RKO (cell line): ENCODE measurements at regions not wholly inside any gene's neighbourhood (a gene's known extent, or its start where the extent isn't known, plus 50 kb on each side); places are given as distances from the start of the nearest gene placed in this dataset.

ENCODE experiments used
- DNase-seq: peaks from one replicate; pipeline ENCODE4 v3.0.0-alpha.2; 2016; ENCODE audit warnings: low spot score

DNA sequence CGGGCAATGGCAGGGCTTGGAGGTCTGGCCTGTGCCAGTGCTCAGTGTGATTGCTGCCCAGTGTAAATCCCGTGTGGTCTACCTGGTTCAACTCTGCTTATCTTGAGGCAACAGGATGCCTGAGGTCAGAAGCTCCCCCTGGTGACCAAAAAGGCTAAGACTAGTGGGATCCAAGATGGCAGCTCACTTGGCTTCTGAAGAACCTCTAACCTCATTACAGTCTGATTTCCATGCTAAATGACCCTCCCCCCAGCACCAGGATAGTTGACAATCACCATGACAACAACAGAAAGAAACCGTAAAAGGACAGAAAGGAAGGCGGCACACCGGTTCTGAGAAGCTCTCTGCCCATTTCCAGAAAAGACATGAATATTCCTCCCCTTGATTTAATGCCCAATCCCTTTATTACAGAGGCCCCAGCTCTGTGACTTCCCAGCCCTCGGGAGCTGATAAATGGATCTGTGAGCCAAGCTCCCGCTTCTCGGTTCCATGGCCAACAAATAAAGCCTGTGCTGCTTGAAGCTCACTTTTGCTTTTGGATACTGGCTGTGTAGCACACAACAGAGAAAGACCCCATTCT, 398.4 kb downstream of the CTTN start:
- no peak for DNase-seq

DNA sequence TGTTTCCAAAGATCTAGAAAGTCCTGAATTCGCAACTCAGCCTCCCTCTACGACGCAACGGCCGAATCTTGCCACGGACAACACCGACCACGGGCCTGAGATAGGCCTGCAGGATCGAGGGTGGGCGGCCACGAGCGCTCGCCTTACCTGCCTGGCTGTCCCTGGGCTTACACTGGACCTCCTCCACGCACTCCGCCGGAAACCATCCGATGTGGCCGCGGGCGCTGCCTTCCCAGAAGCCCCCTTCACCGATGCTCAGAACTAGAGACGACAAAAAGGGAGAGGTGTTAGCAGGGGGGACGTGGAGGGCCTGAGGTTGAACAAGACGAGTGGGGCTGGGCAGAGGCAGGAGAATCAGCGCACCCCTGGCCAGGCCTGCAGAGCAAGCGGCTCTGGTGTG, 400.0 kb downstream of the CTTN start:
- no peak for DNase-seq

GRCh38 chr11:70799386-70799785, 401.1 kb downstream of the CTTN start:
- DNase-seq = no peak

- no peak for DNase-seq
Measured at GRCh38 chr11:70802185-70802584, 403.9 kb downstream of the CTTN start.

- no peak for DNase-seq
Measured at GRCh38 chr11:70804139-70804837, 406.0 kb downstream of the CTTN start.

DNA sequence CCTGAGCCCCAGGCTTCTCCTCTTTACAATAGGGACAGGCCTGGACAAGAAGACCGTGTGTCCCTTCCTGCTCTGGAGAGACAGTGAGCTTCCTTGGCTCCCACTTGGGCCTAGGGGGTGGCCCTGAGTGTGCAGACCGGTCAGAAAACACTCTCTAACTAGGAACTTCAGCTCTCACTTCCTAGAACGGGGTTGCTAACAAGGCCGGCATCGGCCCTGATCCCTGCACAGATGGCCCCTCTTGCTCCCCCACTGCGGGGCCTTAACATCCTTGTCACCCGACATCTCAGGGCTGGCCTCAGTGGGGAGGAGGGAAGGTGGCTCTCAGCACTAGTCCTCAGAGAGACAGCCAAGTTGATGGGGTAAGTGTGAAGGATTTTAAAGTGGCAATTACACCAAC, 406.9 kb downstream of the CTTN start:
- no peak for DNase-seq

DNA sequence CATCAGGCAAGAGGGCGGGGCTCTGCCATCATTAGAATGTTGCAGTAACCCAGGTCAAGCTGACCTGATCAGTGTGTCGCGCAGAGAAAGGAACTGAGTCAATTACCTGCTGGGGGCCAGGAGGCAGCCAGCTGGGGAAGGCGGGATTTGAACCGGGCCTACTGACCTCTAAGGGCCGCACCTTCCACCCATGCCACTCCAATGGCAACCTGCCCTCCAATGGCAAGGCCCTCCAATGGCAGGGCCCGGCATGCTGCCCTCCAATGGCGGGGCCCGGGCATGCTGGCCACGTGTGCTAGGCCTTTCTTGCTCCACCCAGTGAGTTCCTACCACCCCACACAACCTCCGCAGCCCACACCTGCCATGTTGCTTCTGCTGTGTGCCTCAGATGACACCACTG, 407.6 kb downstream of the CTTN start:
- no peak for DNase-seq

DNA sequence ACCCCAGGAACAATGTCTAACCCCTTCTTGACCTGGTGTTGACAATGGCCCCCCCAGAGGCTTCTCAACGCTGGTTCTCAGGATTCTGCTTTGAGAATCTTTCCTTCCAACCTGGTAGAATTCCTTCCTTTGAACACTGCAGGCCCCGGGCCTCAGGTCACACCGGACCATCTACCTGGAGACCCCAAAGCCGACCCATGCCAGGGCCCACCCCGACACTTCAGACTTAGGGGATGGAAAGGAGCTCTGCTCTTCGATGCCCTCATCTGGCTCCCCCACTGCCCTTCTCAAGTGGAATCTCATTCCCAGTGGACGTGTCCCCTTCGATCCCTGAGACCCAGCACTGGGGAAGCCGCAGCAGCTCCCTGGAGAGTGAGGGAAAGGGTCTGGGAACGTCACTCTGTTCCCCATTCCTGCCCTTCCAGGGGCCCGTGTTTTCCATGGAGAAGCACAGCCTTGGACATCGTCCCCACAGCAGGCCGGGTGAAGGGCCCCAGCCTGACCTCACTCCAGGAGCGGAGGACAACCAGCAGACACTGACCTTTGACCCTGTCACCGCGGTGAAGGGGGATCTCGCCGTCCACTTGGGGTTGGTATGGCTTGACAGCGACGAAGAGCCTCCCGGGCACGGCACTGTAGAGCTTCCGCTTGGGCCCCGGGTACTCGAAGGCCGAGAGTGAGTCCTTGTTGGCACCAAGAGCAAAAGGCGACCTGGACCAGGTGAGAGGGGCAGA, 408.3 kb downstream of the CTTN start:
- no peak for DNase-seq

- no peak for DNase-seq
Measured at GRCh38 chr11:70807195-70807543, 408.8 kb downstream of the CTTN start.

DNA sequence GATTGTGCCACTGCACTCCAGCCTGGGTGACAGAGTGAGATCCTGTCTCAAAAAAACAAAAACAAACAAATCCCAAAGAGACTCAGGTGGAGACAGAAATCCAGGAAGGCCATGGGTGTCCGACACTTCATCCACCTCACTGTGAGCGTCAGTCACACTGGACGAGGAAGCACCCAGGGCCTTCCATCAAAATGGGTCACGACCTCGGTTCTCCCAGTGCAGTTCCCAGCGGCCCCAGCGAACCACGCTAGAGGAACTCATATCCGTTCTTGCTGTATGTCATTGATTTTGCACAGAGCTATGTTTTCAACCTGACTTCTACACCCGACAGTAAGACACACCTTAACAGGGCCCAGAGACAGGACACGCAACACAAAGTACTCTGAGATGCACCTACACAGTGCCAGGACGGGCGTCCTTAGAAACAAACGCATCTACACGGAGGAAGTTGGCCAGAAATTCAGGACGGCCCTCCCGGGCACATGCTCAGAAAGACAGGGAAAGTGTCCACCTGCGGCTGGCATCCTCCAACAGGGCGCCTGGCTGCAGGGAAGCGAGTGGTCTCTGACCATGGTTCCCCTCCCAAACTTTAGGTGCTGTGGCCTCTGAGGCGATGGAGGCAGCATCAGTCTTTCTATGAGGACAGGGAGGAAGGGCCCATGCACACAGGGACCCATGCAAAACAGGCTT, 410.5 kb downstream of the CTTN start:
- no peak for DNase-seq

- DNase-seq = no peak
Measured at GRCh38 chr11:70810133-70810532, 411.8 kb downstream of the CTTN start.

DNA sequence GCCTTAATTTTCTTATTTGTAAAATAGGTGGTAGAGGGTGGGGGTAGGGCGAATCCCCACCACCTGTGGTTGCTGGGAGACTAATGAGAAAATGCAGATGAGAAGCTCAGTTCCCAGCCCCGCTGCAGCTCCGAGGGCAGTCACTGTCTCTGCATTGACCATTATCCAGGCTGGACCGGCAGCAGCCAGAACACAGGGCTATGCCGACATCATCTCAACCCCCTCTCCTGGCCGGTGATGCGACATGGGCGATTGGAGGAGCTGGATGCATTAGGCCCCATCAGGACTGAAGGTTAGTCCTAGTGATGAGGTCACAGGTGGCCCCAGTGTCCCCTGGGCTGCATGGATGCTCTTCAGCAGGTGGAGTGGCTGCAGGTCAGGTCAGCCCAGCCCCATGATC, 412.4 kb downstream of the CTTN start:
- DNase-seq = no peak

GRCh38 chr11:70811483-70811882, 413.2 kb downstream of the CTTN start:
- DNase-seq = no peak

GRCh38 chr11:70811915-70812314, 413.6 kb downstream of the CTTN start:
- DNase-seq = no peak

DNA sequence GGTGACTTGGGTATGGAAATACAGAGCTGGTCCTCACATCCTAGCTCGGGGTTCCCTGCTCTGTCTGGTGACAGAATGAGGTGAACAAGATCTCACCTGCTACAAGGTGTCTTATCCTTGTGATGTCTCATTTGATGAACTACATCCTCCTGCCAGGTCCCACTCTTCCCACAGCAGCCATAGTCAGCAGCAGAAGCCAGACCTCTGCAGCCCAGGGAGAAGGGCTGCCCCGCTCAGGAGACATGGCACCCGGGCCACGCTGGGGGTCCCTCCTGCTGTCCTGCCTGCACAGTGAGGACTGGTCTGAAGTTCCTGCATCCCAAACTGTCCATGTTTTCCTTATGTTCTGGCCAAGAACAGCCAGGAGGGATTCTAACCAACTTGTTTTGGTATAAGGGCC, 414.1 kb downstream of the CTTN start:
- DNase-seq = no peak

DNA sequence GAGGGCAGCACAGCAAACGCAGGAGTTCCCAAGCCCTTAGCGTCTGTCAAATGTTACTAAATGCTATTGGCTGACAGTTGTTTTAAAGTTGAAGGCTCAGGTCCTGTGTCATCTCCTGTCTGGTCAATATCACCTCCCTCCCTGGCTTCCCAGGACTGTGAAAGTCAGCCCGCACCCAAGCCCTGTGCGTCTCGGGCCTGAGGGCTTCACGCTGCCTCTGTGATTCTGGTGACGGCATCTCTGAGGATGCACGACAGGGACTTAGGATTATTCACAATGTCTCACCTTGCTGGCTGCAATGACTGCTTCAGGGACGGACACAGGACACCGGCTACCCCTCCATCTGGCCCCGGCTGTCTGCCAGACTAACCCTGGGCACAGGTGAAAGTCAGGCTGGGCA, 415.3 kb downstream of the CTTN start:
- no peak for DNase-seq

DNA sequence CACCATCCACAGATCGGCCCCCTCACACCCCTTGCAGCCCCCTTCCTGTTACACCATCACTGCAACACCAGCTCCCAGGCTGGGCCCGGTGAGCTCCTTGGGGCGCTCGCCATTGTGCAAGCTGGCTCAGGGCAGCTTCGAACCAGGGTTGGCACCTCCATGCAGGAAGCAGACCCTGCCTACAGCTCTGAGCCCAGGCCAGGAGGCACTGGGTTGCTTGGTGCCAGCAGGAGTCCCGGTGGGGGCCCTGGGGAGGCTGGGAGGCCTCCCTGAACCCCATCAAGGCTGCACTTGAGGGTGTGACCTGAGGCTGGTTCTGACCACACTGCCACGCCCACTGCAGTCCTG, 417.1 kb downstream of the CTTN start:
- DNase-seq = no peak

GRCh38 chr11:70816156-70816678, 417.9 kb downstream of the CTTN start:
- no peak for DNase-seq

DNA sequence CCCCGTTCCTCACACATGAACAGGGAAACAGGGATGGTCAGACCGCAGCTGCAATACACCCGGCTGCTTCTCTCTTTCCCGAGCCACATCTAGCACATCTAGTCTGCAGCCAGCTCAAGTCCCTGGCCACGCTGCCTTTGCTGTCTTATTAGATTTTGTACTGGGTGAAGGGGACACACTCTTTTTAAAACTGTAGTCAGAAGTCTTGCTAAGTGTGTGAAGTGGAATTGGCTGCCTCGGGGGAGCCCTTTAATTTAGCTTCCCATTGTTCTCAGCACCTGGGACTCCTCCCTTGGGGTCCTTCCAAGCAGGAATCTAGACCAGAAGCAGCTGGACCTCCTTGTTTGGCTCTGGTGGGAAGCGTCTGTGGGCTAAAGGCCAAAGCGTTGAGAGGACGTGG, 420.0 kb downstream of the CTTN start:
- no peak for DNase-seq

DNA sequence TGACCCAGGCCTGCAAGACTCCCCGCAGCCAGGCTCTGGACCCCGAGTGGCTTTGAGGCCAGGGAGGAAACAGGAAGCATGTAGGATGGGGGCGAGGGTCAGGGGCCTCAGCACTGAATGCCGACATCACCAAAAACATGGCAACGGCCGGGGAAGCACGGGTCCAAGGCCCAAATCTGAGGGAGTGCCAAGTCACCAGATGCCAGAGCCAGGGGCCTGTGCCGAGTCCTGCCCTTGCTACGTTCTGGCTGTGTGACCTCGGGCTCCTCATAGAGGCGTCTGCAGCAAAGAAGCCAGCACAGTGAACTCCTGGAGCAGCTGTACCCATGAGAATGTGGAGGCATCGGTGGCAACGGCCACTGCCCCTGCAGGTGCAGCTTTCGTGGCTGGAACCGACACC, 420.7 kb downstream of the CTTN start:
- DNase-seq = no peak

- DNase-seq = no peak
Measured at GRCh38 chr11:70820311-70820710, 422.0 kb downstream of the CTTN start.

- DNase-seq = no peak
Measured at GRCh38 chr11:70820712-70821111, 422.4 kb downstream of the CTTN start.

DNA sequence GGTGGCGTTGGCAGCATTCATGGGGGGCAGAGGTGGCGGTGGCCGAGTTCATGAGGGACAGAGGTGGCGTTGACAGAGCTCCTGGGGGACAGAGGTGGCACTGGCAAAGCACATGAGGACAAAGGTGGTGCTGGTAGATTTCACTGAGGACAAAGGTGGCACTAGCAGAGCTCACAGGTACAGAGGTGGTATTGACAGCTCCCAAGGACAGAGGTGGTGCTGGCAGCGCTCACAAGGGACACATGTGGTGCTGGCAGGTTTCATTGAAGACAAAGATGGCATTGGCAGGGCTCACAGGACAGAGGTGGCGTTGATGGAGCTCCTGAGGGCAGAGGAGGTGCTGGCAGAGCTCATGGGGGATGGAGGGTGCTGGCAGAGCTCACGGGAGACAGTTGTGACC, 425.4 kb downstream of the CTTN start:
- no peak for DNase-seq
